H7 (cell line): ENCODE measurements at regions not wholly inside any gene's neighbourhood (a gene's known extent, or its start where the extent isn't known, plus 50 kb on each side); places are given as distances from the start of the nearest gene placed in this dataset.
A peak's percentile ranks its signal among the peaks of the same experiment; 100 is the strongest.

ENCODE experiments used
- DNase-seq: peaks from one replicate; pipeline ENCODE4 v3.0.0; 2012
- H3K27me3 ChIP-seq: 2 replicates; pipeline ENCODE4 v1.6.0; 2011; ENCODE audit warnings: mild to moderate bottlenecking, low read length; ENCODE audit not compliant: control insufficient read depth, insufficient read depth
- H3K36me3 ChIP-seq: replicated peaks from 2 replicates; pipeline ENCODE4 v1.5.1; 2011; ENCODE audit warnings: low read length; ENCODE audit not compliant: control insufficient read depth, insufficient read depth
- H3K4me3 ChIP-seq: 2 replicates; pipeline ENCODE4 v1.5.1; 2011; ENCODE audit warnings: low read depth, mild to moderate bottlenecking, control low read depth, low read length, moderate library complexity; ENCODE audit not compliant: insufficient read depth

GRCh38 chr13:34064456-34065205 is 246.7 kb downstream of the RFC3 start:
- Histone ChIP-seq H3K4me3 (no peak overlapping the region), H3K36me3 (no peaks in the 10 kb centered on the region), H3K27me3 (no peaks in the 10 kb centered on the region)
- DNase-seq, result no peak

DNA sequence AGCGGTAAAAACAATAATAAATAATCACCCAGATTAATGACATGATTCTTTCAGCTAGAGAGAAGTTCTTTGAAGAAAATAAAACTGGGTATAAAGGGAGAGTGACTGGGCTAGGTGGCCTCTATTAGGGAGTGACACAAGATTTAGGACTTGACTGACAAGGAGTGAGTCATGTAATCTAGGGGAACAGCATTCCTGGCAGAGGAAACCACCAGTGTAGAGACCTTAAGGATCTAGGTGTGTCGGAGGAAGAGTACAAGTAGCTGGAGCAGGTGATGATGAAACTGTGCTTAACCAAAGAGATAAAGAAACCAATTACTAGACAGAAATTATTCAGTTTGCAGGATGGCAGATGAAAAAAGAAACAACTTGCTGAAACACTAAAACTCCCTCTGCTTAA is 248.0 kb downstream of the RFC3 start:
- no peak for DNase-seq
- Histone ChIP-seq H3K27me3 (no peaks in the 10 kb centered on the region), H3K4me3 (no peak overlapping the region), H3K36me3 (no peaks in the 10 kb centered on the region)

DNA sequence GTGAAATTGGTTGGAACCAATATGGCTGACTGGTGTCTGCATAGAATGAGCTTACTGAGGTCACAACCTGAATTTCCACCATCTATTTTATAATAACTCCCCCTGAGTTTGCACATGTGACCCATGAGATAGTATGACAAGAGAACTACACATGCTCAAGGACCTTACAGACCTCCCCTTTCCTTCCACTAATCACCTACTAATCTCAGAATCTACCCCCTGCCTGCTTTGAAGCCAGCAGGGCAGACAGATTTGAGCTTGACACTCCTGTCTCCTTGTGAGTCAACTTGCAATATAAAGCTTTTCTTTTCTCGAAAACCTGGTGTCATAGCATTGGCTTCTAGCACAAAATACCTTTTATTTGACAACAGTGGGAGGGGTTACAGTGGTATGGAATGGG is 248.4 kb downstream of the RFC3 start:
- Histone ChIP-seq H3K4me3 (no peak overlapping the region), H3K27me3 (no peaks in the 10 kb centered on the region), H3K36me3 (no peaks in the 10 kb centered on the region)
- no peak for DNase-seq

- no peaks in the 10 kb centered on the region for H3K27me3 ChIP-seq
- DNase-seq, result no peak
- H3K36me3 ChIP-seq, result no peaks in the 10 kb centered on the region
- H3K4me3 ChIP-seq, result no peak overlapping the region
Observed at GRCh38 chr13:34070006-34070405, 252.1 kb downstream of the RFC3 start.

DNA sequence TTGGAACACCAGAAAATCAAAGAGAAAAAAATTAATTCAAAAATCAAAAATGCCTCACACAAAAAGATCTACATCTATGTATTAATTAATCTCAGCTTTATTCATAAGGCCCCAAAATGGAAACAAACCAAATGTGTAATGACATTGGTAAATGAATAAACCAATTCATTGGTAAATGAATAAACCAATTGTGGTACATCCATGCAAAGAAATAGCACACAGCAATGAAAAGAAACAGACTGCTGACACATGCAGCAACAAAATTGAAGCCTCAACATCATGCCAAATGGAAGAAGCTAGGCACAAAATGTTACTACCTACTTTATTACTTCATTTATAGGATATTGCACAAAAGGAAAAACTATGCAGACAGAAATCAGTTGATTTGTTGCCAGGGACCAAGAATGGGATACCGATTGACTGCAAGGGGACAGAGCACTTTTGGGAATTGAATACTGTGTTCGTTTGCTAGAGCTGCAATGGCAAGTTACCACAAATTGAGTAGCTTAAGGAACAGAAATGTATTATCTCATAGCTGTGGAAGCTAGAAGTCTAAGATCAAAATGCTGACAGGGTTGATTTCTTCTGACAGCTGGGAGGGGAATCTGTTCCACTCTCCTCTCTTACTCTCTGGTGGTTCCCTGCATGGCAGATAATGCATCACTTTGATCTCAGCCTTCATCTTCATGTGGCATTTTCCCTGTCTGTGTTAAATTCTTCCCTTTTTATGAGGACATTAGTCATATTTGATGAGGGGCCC is 252.8 kb downstream of the RFC3 start:
- H3K36me3 ChIP-seq, result no peaks in the 10 kb centered on the region
- no peaks in the 10 kb centered on the region for H3K27me3 ChIP-seq
- DNase-seq, result no peak

GRCh38 chr13:34076319-34076718 is 258.4 kb downstream of the RFC3 start:
- no peak for DNase-seq
- H3K27me3 ChIP-seq, result no peaks in the 10 kb centered on the region
- H3K36me3 ChIP-seq, result no peaks in the 10 kb centered on the region
- no peak overlapping the region for H3K4me3 ChIP-seq

More for the DNA sequence above, 252.8 kb downstream of the RFC3 start:
- H3K4me3 ChIP-seq, result no peak overlapping the region

DNA sequence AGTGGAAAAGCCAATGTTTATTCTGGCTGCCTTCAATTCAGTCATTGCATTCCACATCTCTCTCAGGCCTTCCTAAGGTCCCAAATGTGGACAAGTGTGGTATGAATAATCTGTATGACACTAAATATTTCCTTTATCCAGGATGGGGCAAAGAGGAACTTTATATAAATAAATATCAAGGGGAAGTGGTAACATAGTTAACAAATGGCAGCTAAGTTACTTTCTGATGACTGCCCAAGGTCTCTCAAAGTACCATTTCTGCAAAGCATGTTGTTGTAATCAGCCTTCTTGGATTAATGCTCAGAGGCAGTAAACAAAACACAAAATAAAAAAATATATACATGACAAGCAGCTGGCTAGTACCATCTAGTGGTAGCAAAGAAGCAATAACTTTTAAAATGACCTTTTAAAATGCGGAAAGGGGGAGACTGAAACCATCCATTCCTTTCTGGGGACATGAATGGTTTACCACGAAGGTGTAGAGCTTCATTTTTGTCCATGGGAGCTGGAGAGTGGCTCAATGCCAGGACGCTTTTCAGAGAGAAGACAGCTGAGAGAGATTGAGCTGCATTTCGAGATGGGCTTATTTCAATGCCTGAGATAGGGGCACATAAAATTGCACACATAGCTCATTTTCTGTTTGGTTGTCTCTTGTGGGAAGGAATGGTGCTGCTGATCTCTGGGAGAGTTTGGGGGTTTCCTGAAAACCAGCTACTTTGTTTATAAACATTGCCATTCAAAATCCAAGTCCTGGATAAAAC is 259.2 kb downstream of the RFC3 start:
- no peaks in the 10 kb centered on the region for H3K36me3 ChIP-seq
- H3K4me3 ChIP-seq, result no peak overlapping the region
- peak; percentile 10 for DNase-seq
- H3K27me3 ChIP-seq, result no peaks in the 10 kb centered on the region

DNA sequence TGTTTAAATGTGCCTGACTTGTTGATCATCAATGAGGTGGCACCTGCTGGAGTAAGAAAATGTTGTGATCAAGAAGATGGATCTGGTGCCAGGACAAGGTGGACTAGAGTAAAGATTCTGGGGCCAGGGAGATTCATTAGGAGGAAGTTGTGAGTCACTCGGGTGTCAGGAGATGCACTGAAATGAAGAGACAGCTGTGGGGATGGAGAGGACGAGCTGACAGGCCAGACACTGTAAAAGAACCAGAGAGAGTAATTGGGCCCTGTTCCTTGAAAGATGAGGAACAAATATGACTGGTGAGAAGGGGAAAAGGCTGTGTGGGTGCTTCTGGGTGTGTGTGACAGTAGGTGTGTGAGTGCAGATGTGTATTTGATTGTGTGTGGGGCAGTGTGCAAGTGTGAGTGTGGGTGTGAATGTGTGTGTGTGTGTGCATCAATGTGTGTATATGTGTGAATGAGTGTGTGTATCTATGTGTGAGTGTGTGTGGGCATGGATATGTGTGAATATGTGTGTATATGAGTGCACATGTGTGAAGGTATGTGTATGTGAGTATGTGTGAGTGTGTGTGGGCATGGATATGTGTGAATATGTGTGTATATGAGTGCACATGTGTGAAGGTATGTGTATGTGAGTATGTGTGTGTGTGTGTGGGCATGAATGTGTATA is 260.5 kb downstream of the RFC3 start:
- Histone ChIP-seq H3K27me3 (no peaks in the 10 kb centered on the region), H3K36me3 (no peaks in the 10 kb centered on the region), H3K4me3 (no peak overlapping the region)
- DNase-seq, result no peak

DNA sequence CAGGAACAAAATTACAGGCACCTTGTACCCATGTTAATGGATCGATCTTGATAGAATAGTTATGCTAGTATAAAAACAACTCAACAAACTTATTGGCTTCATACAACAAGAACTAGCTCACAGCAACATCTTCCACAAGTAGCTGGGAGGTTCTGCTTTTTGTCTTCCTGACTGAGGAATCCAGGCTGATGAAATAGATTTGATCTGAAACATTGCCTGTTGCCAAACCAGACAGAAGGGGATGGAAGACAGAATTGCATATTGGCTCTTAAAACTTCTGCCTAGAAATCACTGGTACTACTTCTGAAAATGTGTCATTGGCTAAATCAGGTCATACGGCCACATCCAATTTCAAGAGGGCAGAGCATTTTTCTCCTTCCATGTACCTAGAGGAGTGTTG is 267.3 kb downstream of the RFC3 start:
- no peaks in the 10 kb centered on the region for H3K36me3 ChIP-seq

GRCh38 chr13:34086281-34086680 is 268.3 kb downstream of the RFC3 start:
- H3K27me3 ChIP-seq, result no peaks in the 10 kb centered on the region
- no peaks in the 10 kb centered on the region for H3K36me3 ChIP-seq
- no peak overlapping the region for H3K4me3 ChIP-seq
- no peak for DNase-seq

More for the DNA sequence above, 267.3 kb downstream of the RFC3 start:
- H3K27me3 ChIP-seq, result no peaks in the 10 kb centered on the region
- DNase-seq, result no peak
- no peak overlapping the region for H3K4me3 ChIP-seq

DNA sequence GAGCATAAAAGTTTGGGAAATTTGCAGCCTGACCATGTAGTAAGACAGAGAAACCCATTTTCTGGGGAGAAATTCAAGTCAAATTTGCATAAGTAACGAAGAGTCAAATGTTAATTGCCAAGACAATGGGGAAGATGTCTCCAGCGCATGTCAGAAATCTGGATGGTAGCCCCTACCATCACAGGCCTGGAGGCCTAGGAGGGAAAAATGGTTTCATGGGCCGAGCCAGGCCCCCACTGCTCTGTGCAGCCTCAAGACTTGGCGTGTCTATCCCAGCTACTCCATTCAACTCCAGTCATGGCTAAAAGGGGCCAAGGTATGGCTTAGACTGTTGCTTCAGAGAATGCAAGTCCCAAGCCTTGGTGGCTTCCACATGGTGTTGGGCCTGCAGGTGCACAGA is 269.8 kb downstream of the RFC3 start:
- Histone ChIP-seq H3K36me3 (no peaks in the 10 kb centered on the region), H3K4me3 (no peak overlapping the region), H3K27me3 (no peaks in the 10 kb centered on the region)
- DNase-seq, result no peak

DNA sequence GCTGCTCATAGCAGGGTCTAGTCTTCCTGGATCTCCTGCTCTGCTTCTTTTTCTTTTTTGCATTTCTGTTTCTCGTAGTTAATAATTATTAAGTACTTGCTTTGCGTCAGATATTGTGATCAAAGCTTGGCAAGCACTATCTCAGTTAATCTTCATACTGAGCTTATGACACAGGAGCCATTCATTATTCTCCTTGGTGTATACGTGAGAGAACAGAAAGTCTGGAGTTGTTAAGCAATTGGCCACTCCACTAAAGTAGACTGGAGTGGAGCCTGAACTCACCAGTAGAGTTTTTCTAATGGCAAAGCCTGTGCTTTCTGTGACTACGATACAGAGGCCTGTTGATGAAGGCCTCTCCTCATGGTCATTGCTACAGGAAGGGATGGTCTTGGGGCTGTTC is 285.9 kb downstream of the RFC3 start:
- no peaks in the 10 kb centered on the region for H3K36me3 ChIP-seq
- H3K27me3 ChIP-seq, result no peaks in the 10 kb centered on the region
- no peak overlapping the region for H3K4me3 ChIP-seq
- DNase-seq, result no peak

GRCh38 chr13:34104853-34105252 is 286.9 kb downstream of the RFC3 start:
- Histone ChIP-seq H3K27me3 (no peaks in the 10 kb centered on the region), H3K36me3 (no peaks in the 10 kb centered on the region), H3K4me3 (no peak overlapping the region)
- no peak for DNase-seq

DNA sequence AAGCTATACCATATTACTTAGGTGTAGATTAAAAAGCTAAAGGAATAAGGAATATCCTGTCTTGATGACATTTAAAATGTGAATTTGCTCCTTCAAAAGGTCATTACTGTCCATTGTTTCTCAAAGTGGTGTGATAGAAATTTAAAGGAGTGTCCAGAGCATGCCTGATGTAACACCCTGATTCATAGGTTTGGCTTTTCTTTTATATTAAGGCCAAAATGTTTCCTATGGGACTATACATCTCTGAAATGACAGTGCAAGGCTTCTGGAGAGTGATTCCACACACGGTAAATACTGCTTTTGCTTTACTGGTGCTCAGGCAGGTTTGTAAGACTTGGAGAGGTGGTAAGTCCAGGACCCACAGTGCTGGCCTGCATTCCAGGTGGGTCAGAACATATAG is 289.9 kb downstream of the RFC3 start:
- no peak overlapping the region for H3K4me3 ChIP-seq
- DNase-seq, result no peak
- H3K27me3 ChIP-seq, result no peaks in the 10 kb centered on the region
- no peaks in the 10 kb centered on the region for H3K36me3 ChIP-seq
